ENCODE measurements at regions not wholly inside any gene's neighbourhood (a gene's known extent, or its start where the extent isn't known, plus 50 kb on each side); places are given as distances from the start of the nearest gene placed in this dataset.

GRCh38 chr6:21691685-21692346, 98.3 kb downstream of the SOX4 start:
- H3K4me2 ChIP-seq (ENCODE audit: insufficient read depth, insufficient read length, low read length): peak overlapping the region; percentile 5
- Mint-ChIP-seq H3K9me3 (peaks cover 16 to 18% of the 10 kb centered on the region in 2 experiments), H3K27ac (peak overlapping the region; percentile 71 to 98 (median 89)), H3K4me1 (peaks cover 58 to 61% of the 10 kb centered on the region in 2 experiments), H3K27me3 (ENCODE audit: low read depth) (no peaks in the 10 kb centered on the region), H3K4me3 (peak overlapping the region; percentile 44 to 69), H3K36me3 (ENCODE audit: insufficient read depth in 1 of 3, low read depth in 3 of 3) (peaks cover 30 to 39% (median 37%) of the 10 kb centered on the region in 3 experiments)
- no peak overlapping the region for H3T11ph ChIP-seq (ENCODE audit: low read length)
- H2BK15ac ChIP-seq (ENCODE audit: low read depth, low read length): no peak overlapping the region
- no peak overlapping the region for H2BK20ac ChIP-seq (ENCODE audit: low read depth, low read length, poor library complexity, severe bottlenecking)
- H3K9me3 ChIP-seq (ENCODE audit: control insufficient read depth, low read depth, low read length): peaks cover 8% of the 10 kb centered on the region
- no peak overlapping the region for H3K4ac ChIP-seq (ENCODE audit: low read depth, low read length)
- WGBS (ENCODE audit: extremely low coverage, insufficient read length, low lambda C conversion rate): no CpG with 5 or more reads among the region's 5 CpGs
- H4K91ac ChIP-seq (ENCODE audit: insufficient read length, low read depth, low read length): no peak overlapping the region
- no peak overlapping the region for H3K9ac ChIP-seq (ENCODE audit: extremely low read depth, insufficient read length, low read length)
- no peak overlapping the region for H2BK120ac ChIP-seq (ENCODE audit: low read depth, low read length, poor library complexity, severe bottlenecking)
- no peak overlapping the region for H4K8ac ChIP-seq (replicated peaks; ENCODE audit: insufficient read length, low read depth, low read length)
- H2AK5ac ChIP-seq (ENCODE audit: insufficient read length, low read length): no peak overlapping the region
- H2AFZ ChIP-seq (ENCODE audit: low read length): no peak overlapping the region
- no peaks in the 10 kb centered on the region for H3K27me3 ChIP-seq (ENCODE audit: insufficient read depth, low read length)
- peak overlapping the region; percentile 42 for H3K27ac ChIP-seq (ENCODE audit: insufficient read length, low read depth, low read length)
- no peaks in the 10 kb centered on the region for H4K20me1 ChIP-seq (ENCODE audit: control insufficient read depth, insufficient read depth, insufficient read length)
- no peaks in the 10 kb centered on the region for H3K23me2 ChIP-seq (ENCODE audit: insufficient read length, low read depth, low read length, poor library complexity, severe bottlenecking)
- H2BK5ac ChIP-seq (ENCODE audit: insufficient read length, low read length): no peak overlapping the region
- H2BK12ac ChIP-seq (ENCODE audit: insufficient read length, low read depth, low read length): no peak overlapping the region
- no peak overlapping the region for H3K14ac ChIP-seq (ENCODE audit: insufficient read depth, low read length)
- H3K23ac ChIP-seq (ENCODE audit: insufficient read length, low read depth, low read length): no peak overlapping the region
- no peaks in the 10 kb centered on the region for H3K79me1 ChIP-seq (ENCODE audit: insufficient read depth, low read depth, low read length, poor library complexity, severe bottlenecking)
- H3K79me2 ChIP-seq (ENCODE audit: insufficient read depth, low read length): peaks cover 44% of the 10 kb centered on the region
- H3K18ac ChIP-seq (ENCODE audit: insufficient read length, low read depth, low read length): no peak overlapping the region
- TF ChIP-seq, protein P1, sequence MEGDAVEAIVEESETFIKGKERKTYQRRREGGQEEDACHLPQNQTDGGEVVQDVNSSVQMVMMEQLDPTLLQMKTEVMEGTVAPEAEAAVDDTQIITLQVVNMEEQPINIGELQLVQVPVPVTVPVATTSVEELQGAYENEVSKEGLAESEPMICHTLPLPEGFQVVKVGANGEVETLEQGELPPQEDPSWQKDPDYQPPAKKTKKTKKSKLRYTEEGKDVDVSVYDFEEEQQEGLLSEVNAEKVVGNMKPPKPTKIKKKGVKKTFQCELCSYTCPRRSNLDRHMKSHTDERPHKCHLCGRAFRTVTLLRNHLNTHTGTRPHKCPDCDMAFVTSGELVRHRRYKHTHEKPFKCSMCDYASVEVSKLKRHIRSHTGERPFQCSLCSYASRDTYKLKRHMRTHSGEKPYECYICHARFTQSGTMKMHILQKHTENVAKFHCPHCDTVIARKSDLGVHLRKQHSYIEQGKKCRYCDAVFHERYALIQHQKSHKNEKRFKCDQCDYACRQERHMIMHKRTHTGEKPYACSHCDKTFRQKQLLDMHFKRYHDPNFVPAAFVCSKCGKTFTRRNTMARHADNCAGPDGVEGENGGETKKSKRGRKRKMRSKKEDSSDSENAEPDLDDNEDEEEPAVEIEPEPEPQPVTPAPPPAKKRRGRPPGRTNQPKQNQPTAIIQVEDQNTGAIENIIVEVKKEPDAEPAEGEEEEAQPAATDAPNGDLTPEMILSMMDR (conservative IDR thresholded peaks at IDR 0.05): no peak
- DNase-seq: no peak
- H4K5ac ChIP-seq (ENCODE audit: insufficient read length, low read depth, low read length): no peak overlapping the region
- H3K4me1 ChIP-seq (ENCODE audit: insufficient read depth, low read length): peaks cover 8% of the 10 kb centered on the region; the same call in 1 of the 2 replicates
- no peak overlapping the region for H3K56ac ChIP-seq (ENCODE audit: insufficient read length, low read depth, low read length)
